GM21390 (cell line): ENCODE measurements at regions not wholly inside any gene's neighbourhood (a gene's known extent, or its start where the extent isn't known, plus 50 kb on each side); places are given as distances from the start of the nearest gene placed in this dataset.

Source experiments
- ATAC-seq: cut with Tn5 transposase; IDR thresholded peaks from one replicate; pipeline ENCODE4 v1.9.1; 2021; ENCODE audit not compliant: unreplicated experiment

DNA sequence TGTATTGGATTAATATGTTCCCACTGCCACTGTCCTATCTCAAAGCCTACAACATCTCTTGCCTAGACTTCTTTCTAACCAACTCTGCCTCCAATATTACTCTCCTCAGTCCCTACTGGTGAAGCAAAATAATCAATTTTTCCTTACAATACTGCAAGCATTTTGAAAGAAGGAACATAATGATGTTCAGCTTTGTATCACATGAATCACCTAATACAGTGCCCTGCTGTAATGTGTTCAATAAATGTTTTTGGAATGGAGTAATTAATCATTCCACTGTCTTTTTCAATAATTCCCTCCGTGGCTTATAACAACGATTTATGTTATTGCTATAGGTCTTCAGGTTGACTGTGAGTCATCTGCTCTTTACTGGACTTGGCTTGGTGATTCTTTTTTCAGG lies 356.4 kb downstream of the TDRD15 start:
- ATAC-seq: no peak

GRCh38 chr2:21484643-21485042 lies 360.9 kb downstream of the TDRD15 start:
- no peak for ATAC-seq

DNA sequence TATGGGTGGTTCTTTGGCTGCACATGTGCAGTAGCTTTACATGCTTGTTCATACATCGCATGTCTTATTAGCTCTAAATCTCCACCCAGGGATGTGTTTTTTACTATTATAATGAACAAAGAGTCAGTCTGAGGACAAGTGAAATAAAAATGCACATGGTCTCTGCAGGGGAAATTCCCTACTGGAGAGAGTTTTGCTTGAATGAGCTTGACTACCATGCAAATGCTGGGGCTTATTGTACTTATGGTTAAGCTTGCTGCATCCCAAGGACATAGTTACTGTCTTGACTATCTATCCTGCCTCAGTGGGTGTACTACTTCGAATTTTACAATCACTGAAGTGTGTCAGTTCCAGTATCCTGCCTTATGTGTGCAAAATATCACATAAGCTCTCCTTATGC lies 362.7 kb downstream of the TDRD15 start:
- no peak for ATAC-seq

GRCh38 chr2:21489080-21489479 lies 365.3 kb downstream of the TDRD15 start:
- ATAC-seq: no peak

GRCh38 chr2:21498016-21498415 lies 374.2 kb downstream of the TDRD15 start:
- no peak for ATAC-seq

- no peak for ATAC-seq
These were observed 376.7 kb downstream of the TDRD15 start for GRCh38 chr2:21500401-21500945.

DNA sequence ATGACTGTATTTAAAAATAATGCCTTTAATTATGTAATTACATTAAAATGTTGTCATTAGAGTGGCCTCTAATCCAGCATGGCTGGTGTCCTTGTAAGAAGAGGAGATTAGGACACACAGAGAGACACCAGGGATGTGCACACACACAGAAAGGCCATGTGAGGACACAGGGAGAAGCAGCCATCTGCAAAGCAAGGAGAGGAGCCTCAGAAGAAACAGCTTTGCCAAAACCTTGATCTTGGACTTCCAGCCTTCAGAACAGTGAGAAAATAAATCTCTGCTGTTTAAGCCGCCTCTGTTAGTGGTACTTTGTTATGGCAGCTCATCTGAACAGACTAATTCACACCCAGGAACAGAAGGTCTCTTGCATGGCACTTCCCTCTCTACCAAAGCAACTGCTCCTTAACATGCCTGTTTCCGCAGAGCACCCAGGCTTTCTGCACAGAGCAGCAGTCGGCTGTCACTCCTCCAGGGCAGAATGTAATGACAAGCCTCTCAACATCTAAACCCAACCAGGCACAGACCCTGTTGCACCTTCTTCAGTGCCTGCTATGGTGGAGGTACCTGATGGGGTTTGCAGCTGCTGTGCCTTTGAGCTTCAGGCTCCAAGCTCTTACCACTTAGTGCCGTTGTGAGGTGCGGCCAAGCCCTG lies 377.7 kb downstream of the TDRD15 start:
- ATAC-seq: no peak

DNA sequence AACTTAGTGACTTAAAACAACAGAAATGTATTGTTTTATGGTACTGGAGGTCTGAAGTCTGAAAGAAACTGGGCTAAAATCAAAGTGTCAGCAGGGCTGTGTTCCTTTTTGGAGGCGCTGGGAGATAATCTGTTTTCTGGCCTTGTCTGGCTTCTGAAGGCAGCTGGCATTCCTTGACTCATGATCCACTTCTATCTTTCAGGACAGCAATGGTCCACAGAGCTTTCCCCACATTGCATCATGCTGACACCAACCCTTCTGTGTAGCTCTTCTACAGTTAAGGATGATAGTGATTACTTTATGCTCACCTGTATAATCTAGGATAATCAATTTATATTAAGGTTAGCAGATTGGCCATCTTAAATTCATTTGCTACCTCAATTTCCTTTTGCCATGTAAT lies 392.1 kb downstream of the TDRD15 start:
- ATAC-seq: no peak

DNA sequence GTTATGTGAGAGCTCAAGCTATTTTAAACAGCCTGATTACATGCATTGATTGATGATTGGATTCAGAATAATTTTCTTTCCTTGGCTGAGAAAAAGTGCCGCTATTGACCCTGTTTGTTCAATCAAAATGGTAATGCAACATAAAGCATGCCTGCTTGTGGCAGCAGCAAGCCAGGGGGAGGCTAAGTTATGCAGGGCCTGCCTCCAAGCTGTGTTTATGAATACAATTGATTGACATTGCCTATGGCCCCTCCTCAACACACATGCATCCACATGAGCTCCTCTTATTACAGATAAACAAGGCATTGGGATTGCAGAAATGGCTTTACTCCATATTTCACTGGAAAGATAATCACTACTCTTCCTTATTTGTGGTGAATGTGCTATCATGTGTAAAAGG lies 395.6 kb downstream of the TDRD15 start:
- no peak for ATAC-seq

GRCh38 chr2:21519821-21520220 lies 396.1 kb downstream of the TDRD15 start:
- no peak for ATAC-seq

DNA sequence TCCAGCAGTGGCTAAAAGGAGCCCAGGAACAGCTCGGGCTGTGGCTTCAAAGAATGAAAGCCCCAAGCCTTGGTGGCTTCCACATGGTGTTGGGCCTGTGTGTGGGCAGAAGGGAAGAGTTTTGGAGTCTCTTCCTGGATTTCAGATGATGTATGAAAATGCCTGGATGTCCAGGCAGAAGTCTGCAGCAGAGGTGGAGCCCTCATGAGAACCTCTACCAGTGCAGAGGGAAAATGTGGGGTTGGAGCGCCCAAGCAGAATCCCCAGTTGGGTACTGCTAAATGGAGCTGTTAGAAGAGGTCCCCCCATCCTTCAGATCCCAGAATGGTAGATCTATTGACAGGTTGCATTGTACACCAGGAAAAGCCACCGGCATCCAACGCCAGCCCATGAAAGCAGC lies 412.1 kb downstream of the TDRD15 start:
- ATAC-seq: no peak

DNA sequence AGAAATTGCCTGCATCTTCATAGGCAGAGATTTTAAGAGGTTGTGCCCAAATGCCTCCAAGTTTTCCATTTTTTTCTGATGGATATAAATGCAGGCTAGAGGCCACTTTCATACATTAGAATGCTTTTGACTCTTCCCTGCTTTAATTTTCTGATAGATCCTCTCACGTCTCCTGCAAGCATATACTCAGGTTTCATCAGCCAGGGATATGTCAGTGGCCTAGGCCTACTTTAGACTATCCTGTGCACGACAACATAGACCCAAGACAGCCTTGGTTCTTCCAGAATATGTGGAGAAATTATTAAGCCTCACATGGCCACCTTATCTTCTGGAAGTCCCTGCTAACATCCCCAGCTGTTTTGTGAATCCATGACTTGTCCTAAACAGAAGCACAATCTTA lies 415.9 kb downstream of the TDRD15 start:
- no peak for ATAC-seq

- no peak for ATAC-seq
These were observed 419.9 kb downstream of the TDRD15 start for GRCh38 chr2:21543630-21544029.

- ATAC-seq: no peak
These were observed 420.6 kb downstream of the TDRD15 start for GRCh38 chr2:21544392-21544791.

GRCh38 chr2:21552981-21553380 lies 429.2 kb downstream of the TDRD15 start:
- no peak for ATAC-seq

DNA sequence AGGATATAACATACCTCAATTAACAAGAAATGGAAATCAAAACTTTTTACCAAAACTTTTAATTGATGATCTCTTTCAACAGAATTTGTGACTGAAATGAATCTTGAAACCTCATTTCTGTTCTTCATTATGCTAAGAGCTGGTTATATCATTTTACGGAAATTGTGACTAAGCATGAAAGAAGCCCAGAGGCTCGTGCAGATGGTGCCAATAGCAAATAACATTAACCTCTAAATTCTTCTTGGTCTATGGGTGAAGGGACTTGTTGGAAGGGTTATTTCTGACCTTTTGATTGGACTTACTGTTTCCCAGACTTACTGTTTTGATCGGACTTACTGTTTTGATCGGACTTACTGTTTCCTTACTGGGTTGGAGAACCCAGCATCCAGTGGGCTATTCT lies 435.6 kb downstream of the TDRD15 start:
- no peak for ATAC-seq

DNA sequence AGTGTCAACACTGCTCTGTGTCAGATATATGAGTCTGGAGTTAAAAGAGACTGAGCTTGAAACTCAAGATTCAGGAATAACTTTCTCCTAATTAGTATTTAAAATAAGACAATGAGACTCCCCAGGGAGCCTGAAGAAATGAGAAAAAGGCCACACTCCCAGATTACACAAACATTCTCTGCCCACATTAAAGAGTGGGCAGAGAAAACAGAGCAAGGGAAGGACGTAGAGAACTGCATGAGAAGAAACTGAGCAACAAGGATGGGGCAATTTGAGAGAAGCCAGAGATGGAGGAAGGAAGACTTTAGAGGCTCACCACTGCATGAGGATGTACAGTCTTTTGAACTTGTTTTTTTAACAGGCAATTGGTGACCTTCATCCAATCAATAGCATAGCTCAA lies 438.2 kb downstream of the TDRD15 start:
- ATAC-seq: no peak

DNA sequence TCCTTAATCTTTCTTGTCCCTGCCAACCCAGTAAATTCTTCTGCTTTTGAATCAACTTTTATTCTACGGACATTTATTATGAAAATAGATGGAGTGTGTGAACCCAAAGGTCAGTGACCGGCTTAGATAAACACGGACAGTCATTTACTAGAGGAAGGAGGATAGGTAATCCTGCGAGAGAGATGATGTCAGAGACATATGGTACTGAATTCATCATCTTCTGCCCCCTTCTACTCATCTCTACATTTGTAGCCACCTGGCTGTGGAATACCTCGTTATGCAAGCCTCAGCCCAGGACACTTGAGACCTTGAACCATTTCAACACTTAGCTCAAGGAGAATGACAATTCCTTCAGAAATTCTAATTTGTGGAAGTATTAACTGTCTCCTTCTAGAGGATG lies 443.6 kb downstream of the TDRD15 start:
- no peak for ATAC-seq

GRCh38 chr2:21571686-21572085 lies 447.9 kb downstream of the TDRD15 start:
- no peak for ATAC-seq

GRCh38 chr2:21580391-21580790 lies 456.6 kb downstream of the TDRD15 start:
- ATAC-seq: no peak

DNA sequence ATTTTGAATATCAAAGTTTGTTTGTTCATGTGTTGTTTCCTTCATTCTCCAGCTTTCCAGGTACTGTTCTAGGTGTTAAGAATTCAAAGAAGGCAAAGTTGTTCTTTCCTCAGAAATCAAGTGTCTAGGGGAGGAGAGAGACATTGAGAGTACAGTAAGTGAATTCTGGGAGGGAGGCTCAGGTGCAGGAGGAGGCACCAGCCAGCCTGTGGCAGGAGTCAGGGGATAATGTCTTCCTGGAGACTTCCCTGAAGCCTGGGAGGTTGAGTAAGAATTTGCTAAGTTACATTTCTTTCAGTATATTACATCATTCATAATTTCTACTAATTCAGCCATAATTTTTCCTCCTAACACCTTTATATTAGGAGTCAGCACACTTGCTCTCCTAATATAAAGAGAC lies 462.1 kb downstream of the TDRD15 start:
- ATAC-seq: no peak

- no peak for ATAC-seq
These were observed 466.4 kb downstream of the TDRD15 start for GRCh38 chr2:21590026-21590690.

GRCh38 chr2:21591926-21592325 lies 468.2 kb downstream of the TDRD15 start:
- no peak for ATAC-seq
